MM.1S (cell line): ENCODE measurements at regions not wholly inside any gene's neighbourhood (a gene's known extent, or its start where the extent isn't known, plus 50 kb on each side); places are given as distances from the start of the nearest gene placed in this dataset.

Experiments
- EZH2 ChIP-seq: fragments of 300-600 bp; sonication (generic); optimal IDR thresholded peaks from 2 replicates; pipeline ENCODE3; 2017; ENCODE audit warnings: low read depth, mild to moderate bottlenecking, antibody characterized with exemption, low read length, mixed read lengths
- EZH2phosphoT487 ChIP-seq: fragments of 300-600 bp; sonication (generic); IDR thresholded peaks from 2 replicates; pipeline ENCODE4 v1.6.1; 2018; ENCODE audit warnings: antibody characterized with exemption, low read length
- TF ChIP-seq, protein P1 (sequence below): fragments of 300-600 bp; sonication (generic); IDR thresholded peaks from 2 replicates; pipeline ENCODE4 v1.5.1; 2016; ENCODE audit warnings: antibody characterized with exemption, low read length, mixed read lengths

DNA sequence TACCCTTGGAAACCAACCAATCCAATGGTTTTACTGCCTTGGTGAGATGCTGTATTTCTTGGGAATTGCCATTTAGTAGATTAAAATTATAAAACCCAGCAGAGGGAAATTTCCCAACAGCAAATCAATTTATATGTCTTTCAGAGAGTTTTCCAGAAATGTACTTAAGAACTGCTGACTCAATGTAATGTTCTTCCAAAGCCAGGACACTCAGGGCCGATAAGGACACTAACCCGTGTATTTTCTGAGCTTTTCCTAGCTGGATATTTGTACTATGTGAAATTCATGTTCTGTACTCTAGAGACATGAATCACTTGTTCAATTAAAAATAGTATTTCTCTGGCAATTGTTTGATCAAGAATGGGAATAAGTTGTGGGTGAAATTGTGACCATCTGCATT, 121.4 kb downstream of the KCNJ2 start:
- TF ChIP-seq, protein P1, sequence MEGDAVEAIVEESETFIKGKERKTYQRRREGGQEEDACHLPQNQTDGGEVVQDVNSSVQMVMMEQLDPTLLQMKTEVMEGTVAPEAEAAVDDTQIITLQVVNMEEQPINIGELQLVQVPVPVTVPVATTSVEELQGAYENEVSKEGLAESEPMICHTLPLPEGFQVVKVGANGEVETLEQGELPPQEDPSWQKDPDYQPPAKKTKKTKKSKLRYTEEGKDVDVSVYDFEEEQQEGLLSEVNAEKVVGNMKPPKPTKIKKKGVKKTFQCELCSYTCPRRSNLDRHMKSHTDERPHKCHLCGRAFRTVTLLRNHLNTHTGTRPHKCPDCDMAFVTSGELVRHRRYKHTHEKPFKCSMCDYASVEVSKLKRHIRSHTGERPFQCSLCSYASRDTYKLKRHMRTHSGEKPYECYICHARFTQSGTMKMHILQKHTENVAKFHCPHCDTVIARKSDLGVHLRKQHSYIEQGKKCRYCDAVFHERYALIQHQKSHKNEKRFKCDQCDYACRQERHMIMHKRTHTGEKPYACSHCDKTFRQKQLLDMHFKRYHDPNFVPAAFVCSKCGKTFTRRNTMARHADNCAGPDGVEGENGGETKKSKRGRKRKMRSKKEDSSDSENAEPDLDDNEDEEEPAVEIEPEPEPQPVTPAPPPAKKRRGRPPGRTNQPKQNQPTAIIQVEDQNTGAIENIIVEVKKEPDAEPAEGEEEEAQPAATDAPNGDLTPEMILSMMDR, result no peak
- no peak for TF ChIP-seq EZH2
- no peak for TF ChIP-seq EZH2phosphoT487
